GM12875 (cell line): ENCODE measurements at regions not wholly inside any gene's neighbourhood (a gene's known extent, or its start where the extent isn't known, plus 50 kb on each side); places are given as distances from the start of the nearest gene placed in this dataset.

Experiments
- H3K4me3 ChIP-seq: one replicate; pipeline ENCODE4 v1.5.1; 2011; ENCODE audit warnings: low read depth, low read length, control low read depth
- TF ChIP-seq, protein P1 (sequence below): IDR thresholded peaks from 2 replicates; pipeline ENCODE4 v1.5.1; 2011; ENCODE audit warnings: low read depth, mild to moderate bottlenecking, control low read depth, inconsistent platforms, low read length, moderate library complexity, borderline replicate concordance; ENCODE audit not compliant: insufficient read depth

- H3K4me3 ChIP-seq, result no peak overlapping the region
- TF ChIP-seq, protein P1, sequence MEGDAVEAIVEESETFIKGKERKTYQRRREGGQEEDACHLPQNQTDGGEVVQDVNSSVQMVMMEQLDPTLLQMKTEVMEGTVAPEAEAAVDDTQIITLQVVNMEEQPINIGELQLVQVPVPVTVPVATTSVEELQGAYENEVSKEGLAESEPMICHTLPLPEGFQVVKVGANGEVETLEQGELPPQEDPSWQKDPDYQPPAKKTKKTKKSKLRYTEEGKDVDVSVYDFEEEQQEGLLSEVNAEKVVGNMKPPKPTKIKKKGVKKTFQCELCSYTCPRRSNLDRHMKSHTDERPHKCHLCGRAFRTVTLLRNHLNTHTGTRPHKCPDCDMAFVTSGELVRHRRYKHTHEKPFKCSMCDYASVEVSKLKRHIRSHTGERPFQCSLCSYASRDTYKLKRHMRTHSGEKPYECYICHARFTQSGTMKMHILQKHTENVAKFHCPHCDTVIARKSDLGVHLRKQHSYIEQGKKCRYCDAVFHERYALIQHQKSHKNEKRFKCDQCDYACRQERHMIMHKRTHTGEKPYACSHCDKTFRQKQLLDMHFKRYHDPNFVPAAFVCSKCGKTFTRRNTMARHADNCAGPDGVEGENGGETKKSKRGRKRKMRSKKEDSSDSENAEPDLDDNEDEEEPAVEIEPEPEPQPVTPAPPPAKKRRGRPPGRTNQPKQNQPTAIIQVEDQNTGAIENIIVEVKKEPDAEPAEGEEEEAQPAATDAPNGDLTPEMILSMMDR, result no peak
Measured at GRCh38 chr2:221761260-221761659, 189.2 kb upstream of the EPHA4 start.

GRCh38 chr2:221758076-221758475 is 186.0 kb upstream of the EPHA4 start:
- TF ChIP-seq, protein P1, result no peak
- no peak overlapping the region for H3K4me3 ChIP-seq

DNA sequence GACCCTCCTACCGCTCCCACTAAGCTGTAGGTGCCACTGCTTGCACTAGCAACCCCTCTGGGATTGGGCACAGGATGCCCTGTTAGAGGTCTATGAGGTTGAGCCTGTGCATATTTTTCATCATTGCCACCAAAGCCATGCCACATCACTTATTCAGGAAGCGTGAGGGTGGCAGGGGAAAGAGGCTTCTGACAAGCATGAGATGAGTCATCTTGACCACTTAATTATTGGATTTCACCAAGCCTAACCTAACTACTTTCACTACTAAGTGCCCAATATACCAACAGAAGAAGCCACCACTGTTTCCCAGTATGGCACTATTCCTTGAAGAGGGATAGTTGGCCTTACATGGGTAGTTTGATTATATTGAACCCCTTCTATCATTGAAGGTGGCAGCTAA is 181.3 kb upstream of the EPHA4 start:
- H3K4me3 ChIP-seq, result no peak overlapping the region
- TF ChIP-seq, protein P1, result no peak

DNA sequence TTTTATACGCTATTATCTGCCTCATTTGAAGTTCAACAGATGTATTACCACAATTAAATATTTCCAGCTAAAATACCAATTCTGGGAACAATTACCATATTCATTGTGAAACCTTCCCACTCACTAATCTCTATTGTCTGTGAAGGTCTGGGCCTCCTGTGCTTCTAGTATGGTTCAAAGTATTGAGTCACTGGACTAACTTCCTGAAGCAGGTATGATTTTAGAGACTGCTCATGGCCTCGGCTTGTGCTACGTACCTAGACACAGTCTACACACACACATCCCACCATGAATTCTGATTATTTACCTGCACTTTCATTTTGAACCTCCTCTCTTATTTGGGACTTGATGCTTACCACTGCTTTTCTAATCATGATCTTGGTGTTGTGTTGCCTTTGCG is 180.7 kb upstream of the EPHA4 start:
- no peak overlapping the region for H3K4me3 ChIP-seq
- TF ChIP-seq, protein P1, result no peak

DNA sequence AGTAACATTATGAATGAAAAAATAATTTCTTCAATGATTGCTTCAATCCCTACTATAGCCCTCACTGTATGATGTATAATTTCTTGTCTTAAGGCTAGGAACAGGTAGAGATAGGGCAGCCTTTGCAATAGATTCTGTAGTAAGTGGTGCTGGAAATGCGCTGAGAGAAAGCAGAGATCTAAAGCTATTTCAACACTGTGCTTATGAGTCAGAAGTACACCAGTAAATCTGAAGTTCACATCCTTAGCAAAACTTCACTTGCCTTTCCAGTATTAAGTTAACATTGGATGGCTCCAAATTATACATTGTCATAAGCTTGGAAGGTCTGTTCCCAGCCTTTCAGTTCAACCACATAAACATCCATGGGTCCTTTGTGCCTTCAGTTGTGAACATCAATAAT is 178.2 kb upstream of the EPHA4 start:
- no peak overlapping the region for H3K4me3 ChIP-seq
- TF ChIP-seq, protein P1, result no peak

- H3K4me3 ChIP-seq, result no peak overlapping the region
- TF ChIP-seq, protein P1, result no peak
Measured at GRCh38 chr2:221747289-221747972, 175.3 kb upstream of the EPHA4 start.

DNA sequence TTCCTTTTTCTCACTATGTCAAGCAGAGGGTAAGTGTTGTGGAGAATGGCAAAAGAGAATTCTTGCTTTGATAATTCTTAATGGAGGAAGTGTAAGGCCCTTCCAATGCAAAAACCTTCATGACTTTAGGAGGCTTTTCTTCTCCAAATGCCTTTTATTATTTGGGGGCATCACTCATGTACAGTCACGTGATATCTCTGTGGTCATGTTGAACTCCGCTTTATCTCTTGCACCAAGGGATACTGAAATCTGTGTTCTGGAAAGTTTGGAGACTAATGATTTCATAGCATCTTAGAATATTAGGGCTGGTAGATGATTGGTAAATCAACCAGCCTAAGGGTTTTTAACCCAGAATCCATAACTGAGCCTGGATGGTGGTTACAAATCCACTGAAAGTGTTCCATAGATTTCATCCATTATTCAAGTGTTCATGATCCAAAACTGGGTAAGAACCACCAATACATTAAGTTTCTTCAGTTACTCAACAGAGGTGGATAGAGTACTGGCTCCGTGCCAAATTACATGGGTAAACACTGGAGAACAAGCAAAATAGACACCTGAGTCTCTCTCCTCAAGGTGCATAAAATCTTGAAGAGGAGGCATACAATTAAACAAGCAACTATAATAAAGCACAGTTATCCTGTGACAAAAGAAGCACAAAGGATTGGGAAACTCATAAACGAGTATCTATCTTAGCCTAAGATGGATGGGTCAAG is 169.6 kb upstream of the EPHA4 start:
- TF ChIP-seq, protein P1, result no peak

More for the DNA sequence above, 169.6 kb upstream of the EPHA4 start:
- no peak overlapping the region for H3K4me3 ChIP-seq
